Chondrocyte (in vitro differentiated cells): ENCODE measurements at regions not wholly inside any gene's neighbourhood (a gene's known extent, or its start where the extent isn't known, plus 50 kb on each side); places are given as distances from the start of the nearest gene placed in this dataset.

Experiments
- DNase-seq: peaks from one replicate; pipeline ENCODE4 v3.0.0; 2021; ENCODE audit warnings: mixed read lengths, low spot score
- H3K27ac Mint-ChIP-seq: one replicate; pipeline ENCODE4 v1.8.0; 2021; ENCODE audit warnings: mild to moderate bottlenecking, moderate library complexity, mixed read lengths; ENCODE audit not compliant: unreplicated experiment
- H3K27me3 Mint-ChIP-seq: 2 replicates; pipeline ENCODE4 v1.8.0; 2021; ENCODE audit warnings: low read depth, mixed read lengths
- H3K36me3 Mint-ChIP-seq: 2 replicates; pipeline ENCODE4 v1.8.0; 2021; ENCODE audit warnings: low read depth, mixed read lengths
- H3K4me1 Mint-ChIP-seq: 2 replicates; pipeline ENCODE4 v1.8.0; 2021; ENCODE audit warnings: low read depth, mild to moderate bottlenecking, mixed read lengths
- H3K4me3 Mint-ChIP-seq: one replicate; pipeline ENCODE4 v1.8.0; 2021; ENCODE audit warnings: mild to moderate bottlenecking, moderate library complexity, mixed read lengths; ENCODE audit not compliant: unreplicated experiment
- H3K9me3 Mint-ChIP-seq: 2 replicates; pipeline ENCODE4 v1.8.0; 2021; ENCODE audit warnings: low read depth, mixed read lengths
- CTCF ChIP-seq: fragments of 200-600 bp; sonication (generic); IDR thresholded peaks from 2 replicates; pipeline ENCODE4 v1.5.0; 2021; ENCODE audit warnings: antibody characterized with exemption, mild to moderate bottlenecking, moderate library complexity

GRCh38 chr6:22110061-22110460 lies 186.8 kb downstream of the PRL start:
- Mint-ChIP-seq H3K36me3 (no peaks in the 10 kb centered on the region), H3K4me1 (peaks cover 20% of the 10 kb centered on the region), H3K27ac (no peak overlapping the region), H3K9me3 (no peaks in the 10 kb centered on the region), H3K4me3 (no peak overlapping the region), H3K27me3 (no peaks in the 10 kb centered on the region)
- DNase-seq = no peak
- TF ChIP-seq CTCF = no peak

GRCh38 chr6:22112461-22112860 lies 184.4 kb downstream of the PRL start:
- Mint-ChIP-seq H3K4me1 (peaks cover 20% of the 10 kb centered on the region), H3K27me3 (no peaks in the 10 kb centered on the region), H3K27ac (peak overlapping the region; percentile 61), H3K9me3 (no peaks in the 10 kb centered on the region), H3K4me3 (no peak overlapping the region), H3K36me3 (peaks cover 2% of the 10 kb centered on the region)
- TF ChIP-seq CTCF = no peak
- no peak for DNase-seq

- Mint-ChIP-seq H3K4me3 (no peak overlapping the region), H3K27me3 (no peaks in the 10 kb centered on the region), H3K36me3 (peaks cover 4% of the 10 kb centered on the region), H3K27ac (peak overlapping the region; percentile 88), H3K9me3 (no peaks in the 10 kb centered on the region), H3K4me1 (peaks cover 17% of the 10 kb centered on the region)
- DNase-seq = no peak
- no peak for TF ChIP-seq CTCF
Observed at GRCh38 chr6:22113026-22113766, 183.6 kb downstream of the PRL start.

- Mint-ChIP-seq H3K27me3 (no peaks in the 10 kb centered on the region), H3K36me3 (peaks cover 4% of the 10 kb centered on the region), H3K9me3 (peaks cover 7% of the 10 kb centered on the region), H3K4me3 (no peak overlapping the region), H3K4me1 (peaks cover 18% of the 10 kb centered on the region), H3K27ac (no peak overlapping the region)
- no peak for TF ChIP-seq CTCF
- no peak for DNase-seq
Observed at GRCh38 chr6:22115559-22115958, 181.3 kb downstream of the PRL start.

DNA sequence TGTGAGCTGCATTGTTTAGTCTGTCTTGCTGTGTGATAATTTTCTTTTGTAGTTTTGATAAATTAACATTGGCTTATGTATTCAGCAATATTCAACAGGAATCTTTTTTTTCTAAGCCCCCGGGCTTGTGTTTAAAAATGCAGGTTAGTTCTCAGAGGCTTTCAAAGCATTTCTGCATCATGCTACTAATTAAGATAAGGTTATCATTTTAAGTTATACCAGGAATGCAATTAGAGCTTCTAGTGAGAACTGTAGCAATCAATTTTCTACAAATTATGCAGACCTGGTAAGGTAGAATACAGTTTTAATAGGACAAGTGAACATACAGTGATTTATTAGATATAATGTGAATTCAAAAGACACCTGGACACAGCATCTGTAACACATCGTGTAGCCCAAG lies 179.2 kb downstream of the PRL start:
- H3K36me3 Mint-ChIP-seq = peaks cover 4% of the 10 kb centered on the region
- TF ChIP-seq CTCF = no peak
- peaks cover 7% of the 10 kb centered on the region for H3K9me3 Mint-ChIP-seq
- H3K27ac Mint-ChIP-seq = no peak overlapping the region
- DNase-seq = no peak
- H3K4me1 Mint-ChIP-seq = peaks cover 15% of the 10 kb centered on the region
- no peaks in the 10 kb centered on the region for H3K27me3 Mint-ChIP-seq
- H3K4me3 Mint-ChIP-seq = no peak overlapping the region
